ENCODE measurements at regions not wholly inside any gene's neighbourhood (a gene's known extent, or its start where the extent isn't known, plus 50 kb on each side); places are given as distances from the start of the nearest gene placed in this dataset.

GRCh38 chrX:122512561-122513072 is 671.5 kb upstream of the GRIA3 start:
- TF ChIP-seq, protein P1, sequence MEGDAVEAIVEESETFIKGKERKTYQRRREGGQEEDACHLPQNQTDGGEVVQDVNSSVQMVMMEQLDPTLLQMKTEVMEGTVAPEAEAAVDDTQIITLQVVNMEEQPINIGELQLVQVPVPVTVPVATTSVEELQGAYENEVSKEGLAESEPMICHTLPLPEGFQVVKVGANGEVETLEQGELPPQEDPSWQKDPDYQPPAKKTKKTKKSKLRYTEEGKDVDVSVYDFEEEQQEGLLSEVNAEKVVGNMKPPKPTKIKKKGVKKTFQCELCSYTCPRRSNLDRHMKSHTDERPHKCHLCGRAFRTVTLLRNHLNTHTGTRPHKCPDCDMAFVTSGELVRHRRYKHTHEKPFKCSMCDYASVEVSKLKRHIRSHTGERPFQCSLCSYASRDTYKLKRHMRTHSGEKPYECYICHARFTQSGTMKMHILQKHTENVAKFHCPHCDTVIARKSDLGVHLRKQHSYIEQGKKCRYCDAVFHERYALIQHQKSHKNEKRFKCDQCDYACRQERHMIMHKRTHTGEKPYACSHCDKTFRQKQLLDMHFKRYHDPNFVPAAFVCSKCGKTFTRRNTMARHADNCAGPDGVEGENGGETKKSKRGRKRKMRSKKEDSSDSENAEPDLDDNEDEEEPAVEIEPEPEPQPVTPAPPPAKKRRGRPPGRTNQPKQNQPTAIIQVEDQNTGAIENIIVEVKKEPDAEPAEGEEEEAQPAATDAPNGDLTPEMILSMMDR (IDR thresholded peaks at IDR 0.05) = no peak
- TF ChIP-seq REST (IDR thresholded peaks at IDR 0.05) (no peak), GATA3 (IDR thresholded peaks at IDR 0.05; ENCODE audit: borderline replicate concordance) (no peak)
